OCI-LY3 (cell line): ENCODE measurements at regions not wholly inside any gene's neighbourhood (a gene's known extent, or its start where the extent isn't known, plus 50 kb on each side); places are given as distances from the start of the nearest gene placed in this dataset.

Source experiments
- EZH2phosphoT487 ChIP-seq: fragments of 200-600 bp; shearing (Covaris generic); IDR thresholded peaks from 2 replicates; pipeline ENCODE4 v1.6.1; 2018; ENCODE audit warnings: antibody characterized with exemption, mixed run types, low read depth
- TF ChIP-seq, protein P1 (sequence below): fragments of 200-600, 300-600 bp; sonication (generic); IDR thresholded peaks from 2 replicates; pipeline ENCODE4 v1.5.1; 2014; ENCODE audit warnings: antibody characterized with exemption, low read length, low read depth

DNA sequence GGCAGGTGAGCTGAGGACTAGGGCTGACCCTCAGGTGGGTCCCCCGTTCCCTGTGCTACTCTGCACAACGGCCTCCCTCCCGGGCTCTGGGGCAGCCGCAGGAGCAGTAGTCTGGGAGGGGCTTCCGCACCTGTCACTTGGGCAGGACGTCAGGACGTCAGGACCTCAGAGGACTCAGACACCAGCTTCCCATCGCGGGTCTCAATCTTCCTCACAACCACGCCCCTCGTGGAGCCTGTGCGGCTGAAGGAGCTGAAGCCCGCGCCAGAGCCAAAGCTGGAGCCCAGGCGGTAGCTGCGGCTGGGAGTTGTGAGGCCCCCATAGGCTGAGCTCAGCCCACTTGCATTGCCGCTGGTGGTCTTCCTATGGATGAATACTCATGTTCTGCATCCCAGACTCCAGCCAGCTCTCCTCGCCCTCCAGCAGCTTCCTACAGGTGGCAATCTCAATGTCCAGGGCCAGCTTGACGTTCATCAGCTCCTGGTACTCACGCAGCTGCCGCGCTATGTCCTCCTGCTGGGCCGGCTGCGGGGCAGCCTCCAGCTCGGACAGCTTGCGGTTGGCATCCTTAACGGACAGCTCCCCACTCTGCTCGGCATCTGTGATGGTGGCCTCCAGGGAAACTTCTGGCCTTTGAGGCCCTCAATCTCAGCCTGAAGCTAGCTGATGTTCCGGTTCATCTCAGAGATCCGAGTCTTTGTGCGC, 381.4 kb upstream of the RGMB start:
- TF ChIP-seq, protein P1, sequence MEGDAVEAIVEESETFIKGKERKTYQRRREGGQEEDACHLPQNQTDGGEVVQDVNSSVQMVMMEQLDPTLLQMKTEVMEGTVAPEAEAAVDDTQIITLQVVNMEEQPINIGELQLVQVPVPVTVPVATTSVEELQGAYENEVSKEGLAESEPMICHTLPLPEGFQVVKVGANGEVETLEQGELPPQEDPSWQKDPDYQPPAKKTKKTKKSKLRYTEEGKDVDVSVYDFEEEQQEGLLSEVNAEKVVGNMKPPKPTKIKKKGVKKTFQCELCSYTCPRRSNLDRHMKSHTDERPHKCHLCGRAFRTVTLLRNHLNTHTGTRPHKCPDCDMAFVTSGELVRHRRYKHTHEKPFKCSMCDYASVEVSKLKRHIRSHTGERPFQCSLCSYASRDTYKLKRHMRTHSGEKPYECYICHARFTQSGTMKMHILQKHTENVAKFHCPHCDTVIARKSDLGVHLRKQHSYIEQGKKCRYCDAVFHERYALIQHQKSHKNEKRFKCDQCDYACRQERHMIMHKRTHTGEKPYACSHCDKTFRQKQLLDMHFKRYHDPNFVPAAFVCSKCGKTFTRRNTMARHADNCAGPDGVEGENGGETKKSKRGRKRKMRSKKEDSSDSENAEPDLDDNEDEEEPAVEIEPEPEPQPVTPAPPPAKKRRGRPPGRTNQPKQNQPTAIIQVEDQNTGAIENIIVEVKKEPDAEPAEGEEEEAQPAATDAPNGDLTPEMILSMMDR = no peak
- no peak for TF ChIP-seq EZH2phosphoT487
